ENCODE measurements at regions not wholly inside any gene's neighbourhood (a gene's known extent, or its start where the extent isn't known, plus 50 kb on each side); places are given as distances from the start of the nearest gene placed in this dataset.

DNA sequence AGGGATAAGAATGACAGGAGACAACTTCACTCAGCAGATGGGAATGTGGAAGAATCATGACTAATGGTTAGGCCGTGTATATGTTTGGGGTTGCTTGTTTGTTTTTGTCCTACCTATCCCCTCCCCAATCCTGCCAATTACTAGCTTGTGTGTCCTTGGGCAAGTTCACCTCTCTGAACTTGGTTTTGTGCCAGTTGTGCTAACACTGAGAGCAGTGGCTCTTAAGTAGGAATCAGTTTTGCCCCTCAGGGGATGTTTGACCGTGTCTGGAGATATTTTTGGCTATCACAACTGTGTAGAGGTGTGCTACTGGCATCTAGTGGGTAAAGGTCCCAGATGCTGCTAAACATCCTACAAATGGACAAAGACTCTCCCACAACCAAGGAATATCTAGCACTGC is 287.0 kb downstream of the DMRT2 start:
- TF ChIP-seq, protein P1, sequence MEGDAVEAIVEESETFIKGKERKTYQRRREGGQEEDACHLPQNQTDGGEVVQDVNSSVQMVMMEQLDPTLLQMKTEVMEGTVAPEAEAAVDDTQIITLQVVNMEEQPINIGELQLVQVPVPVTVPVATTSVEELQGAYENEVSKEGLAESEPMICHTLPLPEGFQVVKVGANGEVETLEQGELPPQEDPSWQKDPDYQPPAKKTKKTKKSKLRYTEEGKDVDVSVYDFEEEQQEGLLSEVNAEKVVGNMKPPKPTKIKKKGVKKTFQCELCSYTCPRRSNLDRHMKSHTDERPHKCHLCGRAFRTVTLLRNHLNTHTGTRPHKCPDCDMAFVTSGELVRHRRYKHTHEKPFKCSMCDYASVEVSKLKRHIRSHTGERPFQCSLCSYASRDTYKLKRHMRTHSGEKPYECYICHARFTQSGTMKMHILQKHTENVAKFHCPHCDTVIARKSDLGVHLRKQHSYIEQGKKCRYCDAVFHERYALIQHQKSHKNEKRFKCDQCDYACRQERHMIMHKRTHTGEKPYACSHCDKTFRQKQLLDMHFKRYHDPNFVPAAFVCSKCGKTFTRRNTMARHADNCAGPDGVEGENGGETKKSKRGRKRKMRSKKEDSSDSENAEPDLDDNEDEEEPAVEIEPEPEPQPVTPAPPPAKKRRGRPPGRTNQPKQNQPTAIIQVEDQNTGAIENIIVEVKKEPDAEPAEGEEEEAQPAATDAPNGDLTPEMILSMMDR (IDR thresholded peaks at IDR 0.05; ENCODE audit: poor library complexity), result no peak
- TF ChIP-seq EZH2 (IDR thresholded peaks at IDR 0.05; ENCODE audit: borderline replicate concordance), result no peak

Data from hepatocyte (in vitro differentiated cells).